Natural killer cell treated with Interleukin-12 subunit alpha and Interleukin-12 subunit beta and Interleukin-15 and Interleukin-18, amount 100 ng/mL, for 72 hours (primary cell): ENCODE measurements at regions not wholly inside any gene's neighbourhood (a gene's known extent, or its start where the extent isn't known, plus 50 kb on each side); places are given as distances from the start of the nearest gene placed in this dataset.

Source experiments
- ATAC-seq, 2 donors: fragments of 150-1000 bp; cut with Tn5 transposase in 1 of 2; sonication (Bioruptor Pico), chemical (Tn5 transposase) in 1 of 2; 2 replicates each; pipeline ENCODE4 v1.10.0; 2021
- DNase-seq: peaks from one replicate; pipeline ENCODE4 v3.0.0; 2022; ENCODE audit warnings: low spot score
- H3K27ac Mint-ChIP-seq, 2 donors: 1 replicate in 1 of 2; 2 replicates in 1 of 2; pipeline ENCODE4 v1.8.0; 2022; ENCODE audit warnings: mixed read lengths in 2 of 2, mild to moderate bottlenecking in 1 of 2, moderate library complexity in 1 of 2
- H3K27me3 Mint-ChIP-seq, 2 donors: 1 replicate in 1 of 2; 2 replicates in 1 of 2; pipeline ENCODE4 v1.8.0; 2022; ENCODE audit warnings: mixed read lengths in 2 of 2
- H3K36me3 Mint-ChIP-seq: one replicate; pipeline ENCODE4 v1.8.0; 2022; ENCODE audit warnings: mixed read lengths
- H3K4me1 Mint-ChIP-seq, 2 donors: 1 replicate in 1 of 2; 2 replicates in 1 of 2; pipeline ENCODE4 v1.8.0; 2022; ENCODE audit warnings: low read depth in 2 of 2, mixed read lengths in 2 of 2, mild to moderate bottlenecking in 1 of 2
- H3K4me3 Mint-ChIP-seq: one replicate; pipeline ENCODE4 v1.8.0; 2022; ENCODE audit warnings: mixed read lengths
- H3K9me3 Mint-ChIP-seq: 2 replicates; pipeline ENCODE4 v1.8.0; 2022; ENCODE audit warnings: mixed read lengths

GRCh38 chr7:153921408-153921807 is 130.8 kb upstream of the DPP6 start:
- H3K4me1 Mint-ChIP-seq = no peaks in the 10 kb centered on the region
- DNase-seq (no peak), ATAC-seq (no peak)
- no peak overlapping the region for H3K27ac Mint-ChIP-seq
- H3K9me3 Mint-ChIP-seq = peaks cover 12% of the 10 kb centered on the region
- no peak overlapping the region for H3K4me3 Mint-ChIP-seq
- no peaks in the 10 kb centered on the region for H3K36me3 Mint-ChIP-seq
- H3K27me3 Mint-ChIP-seq = no peaks in the 10 kb centered on the region

GRCh38 chr7:153930696-153931095 is 121.5 kb upstream of the DPP6 start:
- H3K27me3 Mint-ChIP-seq = no peaks in the 10 kb centered on the region
- H3K9me3 Mint-ChIP-seq = peaks cover 14% of the 10 kb centered on the region
- ATAC-seq (no peak), DNase-seq (no peak)
- no peak overlapping the region for H3K4me3 Mint-ChIP-seq
- no peaks in the 10 kb centered on the region for H3K36me3 Mint-ChIP-seq
- no peaks in the 10 kb centered on the region for H3K4me1 Mint-ChIP-seq
- no peak overlapping the region for H3K27ac Mint-ChIP-seq

GRCh38 chr7:153934048-153934447 is 118.2 kb upstream of the DPP6 start:
- Mint-ChIP-seq H3K36me3 (no peaks in the 10 kb centered on the region), H3K27ac (no peak overlapping the region), H3K9me3 (peaks cover 8% of the 10 kb centered on the region), H3K4me3 (no peak overlapping the region), H3K4me1 (no peaks in the 10 kb centered on the region), H3K27me3 (no peaks in the 10 kb centered on the region)
- DNase-seq (no peak), ATAC-seq (no peak)

GRCh38 chr7:153934629-153935028 is 117.6 kb upstream of the DPP6 start:
- ATAC-seq (no peak), DNase-seq (no peak)
- Mint-ChIP-seq H3K4me3 (no peak overlapping the region), H3K27ac (no peak overlapping the region), H3K36me3 (no peaks in the 10 kb centered on the region), H3K27me3 (no peaks in the 10 kb centered on the region), H3K9me3 (peaks cover 4% of the 10 kb centered on the region), H3K4me1 (no peaks in the 10 kb centered on the region)

GRCh38 chr7:153935095-153935494 is 117.1 kb upstream of the DPP6 start:
- Mint-ChIP-seq H3K27ac (no peak overlapping the region), H3K36me3 (no peaks in the 10 kb centered on the region), H3K4me3 (no peak overlapping the region), H3K9me3 (peaks cover 4% of the 10 kb centered on the region), H3K4me1 (no peaks in the 10 kb centered on the region), H3K27me3 (no peaks in the 10 kb centered on the region)
- DNase-seq = no peak
- ATAC-seq = no peak

GRCh38 chr7:153938451-153938850 is 113.7 kb upstream of the DPP6 start:
- ATAC-seq = no peak
- Mint-ChIP-seq H3K4me1 (no peaks in the 10 kb centered on the region), H3K9me3 (peaks cover 7% of the 10 kb centered on the region), H3K4me3 (no peak overlapping the region), H3K27me3 (no peaks in the 10 kb centered on the region), H3K27ac (no peak overlapping the region), H3K36me3 (no peaks in the 10 kb centered on the region)
- no peak for DNase-seq

GRCh38 chr7:153939177-153939576 is 113.0 kb upstream of the DPP6 start:
- H3K4me1 Mint-ChIP-seq = no peaks in the 10 kb centered on the region
- H3K9me3 Mint-ChIP-seq = peaks cover 9% of the 10 kb centered on the region
- H3K27me3 Mint-ChIP-seq = no peaks in the 10 kb centered on the region
- DNase-seq (no peak), ATAC-seq (no peak)
- no peaks in the 10 kb centered on the region for H3K36me3 Mint-ChIP-seq
- H3K4me3 Mint-ChIP-seq = no peak overlapping the region
- H3K27ac Mint-ChIP-seq = no peak overlapping the region

GRCh38 chr7:153939654-153940053 is 112.5 kb upstream of the DPP6 start:
- DNase-seq (no peak), ATAC-seq (no peak)
- peaks cover 10% of the 10 kb centered on the region for H3K9me3 Mint-ChIP-seq
- H3K4me3 Mint-ChIP-seq = no peak overlapping the region
- H3K27ac Mint-ChIP-seq = no peak overlapping the region
- H3K4me1 Mint-ChIP-seq = no peaks in the 10 kb centered on the region
- H3K36me3 Mint-ChIP-seq = no peaks in the 10 kb centered on the region
- no peaks in the 10 kb centered on the region for H3K27me3 Mint-ChIP-seq

- no peaks in the 10 kb centered on the region for H3K27me3 Mint-ChIP-seq
- DNase-seq (no peak), ATAC-seq (no peak)
- no peaks in the 10 kb centered on the region for H3K36me3 Mint-ChIP-seq
- no peak overlapping the region for H3K4me3 Mint-ChIP-seq
- H3K9me3 Mint-ChIP-seq = peaks cover 16% of the 10 kb centered on the region
- H3K27ac Mint-ChIP-seq = no peak overlapping the region
- H3K4me1 Mint-ChIP-seq = no peaks in the 10 kb centered on the region
Observed at GRCh38 chr7:153941061-153941460, 111.1 kb upstream of the DPP6 start.

- DNase-seq (no peak), ATAC-seq (no peak)
- Mint-ChIP-seq H3K4me1 (no peaks in the 10 kb centered on the region), H3K4me3 (no peak overlapping the region), H3K27me3 (no peaks in the 10 kb centered on the region), H3K27ac (no peak overlapping the region), H3K9me3 (peaks cover 16% of the 10 kb centered on the region), H3K36me3 (no peaks in the 10 kb centered on the region)
Observed at GRCh38 chr7:153942036-153942435, 110.2 kb upstream of the DPP6 start.

- Mint-ChIP-seq H3K36me3 (no peaks in the 10 kb centered on the region), H3K9me3 (peaks cover 15% of the 10 kb centered on the region), H3K27me3 (no peaks in the 10 kb centered on the region), H3K27ac (no peak overlapping the region), H3K4me3 (no peak overlapping the region), H3K4me1 (no peaks in the 10 kb centered on the region)
- no peak for DNase-seq
- no peak for ATAC-seq
Observed at GRCh38 chr7:153943457-153943856, 108.7 kb upstream of the DPP6 start.

- Mint-ChIP-seq H3K27me3 (no peaks in the 10 kb centered on the region), H3K9me3 (peaks cover 15% of the 10 kb centered on the region), H3K36me3 (no peaks in the 10 kb centered on the region), H3K4me1 (no peaks in the 10 kb centered on the region), H3K4me3 (no peak overlapping the region), H3K27ac (no peak overlapping the region)
- ATAC-seq (no peak), DNase-seq (no peak)
Observed at GRCh38 chr7:153943861-153944260, 108.3 kb upstream of the DPP6 start.

GRCh38 chr7:153948060-153948459 is 104.1 kb upstream of the DPP6 start:
- no peaks in the 10 kb centered on the region for H3K36me3 Mint-ChIP-seq
- no peak for ATAC-seq
- H3K27ac Mint-ChIP-seq = no peak overlapping the region
- no peak for DNase-seq
- no peak overlapping the region for H3K4me3 Mint-ChIP-seq
- H3K27me3 Mint-ChIP-seq = no peaks in the 10 kb centered on the region
- no peaks in the 10 kb centered on the region for H3K4me1 Mint-ChIP-seq
- peaks cover 26% of the 10 kb centered on the region for H3K9me3 Mint-ChIP-seq

GRCh38 chr7:153951316-153951715 is 100.9 kb upstream of the DPP6 start:
- Mint-ChIP-seq H3K9me3 (peaks cover 20% of the 10 kb centered on the region), H3K4me3 (no peak overlapping the region), H3K4me1 (no peaks in the 10 kb centered on the region), H3K27me3 (no peaks in the 10 kb centered on the region), H3K27ac (no peak overlapping the region), H3K36me3 (no peaks in the 10 kb centered on the region)
- ATAC-seq (no peak), DNase-seq (no peak)

GRCh38 chr7:153954477-153954876 is 97.7 kb upstream of the DPP6 start:
- H3K9me3 Mint-ChIP-seq = peaks cover 18% of the 10 kb centered on the region
- H3K4me1 Mint-ChIP-seq = no peaks in the 10 kb centered on the region
- no peaks in the 10 kb centered on the region for H3K27me3 Mint-ChIP-seq
- H3K27ac Mint-ChIP-seq = no peak overlapping the region
- no peak for DNase-seq
- no peak for ATAC-seq
- no peaks in the 10 kb centered on the region for H3K36me3 Mint-ChIP-seq
- no peak overlapping the region for H3K4me3 Mint-ChIP-seq
